H1 (cell line): ENCODE measurements at regions not wholly inside any gene's neighbourhood (a gene's known extent, or its start where the extent isn't known, plus 50 kb on each side); places are given as distances from the start of the nearest gene placed in this dataset.

ENCODE experiments used
- CTCF ChIA-PET: fragments of 300-600 bp; sonication (Branson Sonifier 250); formaldehyde crosslinking; loops from one replicate; lab custom pipeline; 2021; ENCODE audit not compliant: partially characterized antibody; lab: Charles Lee
- POLR2A ChIA-PET: fragments of 300-600 bp; sonication (Branson Sonifier 250); formaldehyde crosslinking; loops from one replicate; lab custom pipeline; 2021; ENCODE audit warnings: inconsistent platforms; ENCODE audit not compliant: partially characterized antibody; lab: Charles Lee
- DNase-seq, 2 experiments: peaks; one replicate each; pipeline versions ENCODE4 v3.0.0 to v3.0.0-alpha.2; 2010 to 2022; ENCODE audit warnings: low spot score in 2 of 2, low read depth in 1 of 2, mixed read lengths in 1 of 2
- FAIRE-seq: peaks from 2 replicates; lab custom pipeline; 2011; peaks lifted over from hg19 to GRCh38; lab: Jason Lieb, UNC
- H2AFZ ChIP-seq: 2 replicates; pipeline ENCODE4 v1.8.1; 2012; ENCODE audit warnings: low read length, inconsistent platforms
- H2AK5ac ChIP-seq: 2 replicates; pipeline ENCODE4 v1.6.1; 2013; ENCODE audit warnings: low read depth, low read length
- H2BK120ac ChIP-seq: replicated peaks from 2 replicates; pipeline ENCODE3; 2013; ENCODE audit warnings: low read depth, low read length, inconsistent platforms
- H2BK12ac ChIP-seq: 2 replicates; pipeline ENCODE4 v1.6.1; 2013; ENCODE audit warnings: low read depth, low read length
- H2BK15ac ChIP-seq: 2 replicates; pipeline ENCODE4 v1.6.1; 2013; ENCODE audit warnings: low read length
- H2BK20ac ChIP-seq: 2 replicates; pipeline ENCODE4 v1.6.1; 2013; ENCODE audit warnings: low read length
- H2BK5ac ChIP-seq: 2 replicates; pipeline ENCODE4 v1.6.1; 2013; ENCODE audit warnings: low read depth, low read length
- H3K14ac ChIP-seq: 2 replicates; pipeline ENCODE4 v1.6.1; 2013; ENCODE audit warnings: inconsistent platforms; ENCODE audit not compliant: insufficient read length
- H3K18ac ChIP-seq: 2 replicates; pipeline ENCODE4 v1.6.1; 2013; ENCODE audit warnings: low read length; ENCODE audit errors: extremely low read depth
- H3K23ac ChIP-seq: 2 replicates; pipeline ENCODE4 v1.6.1; 2013; ENCODE audit warnings: inconsistent platforms; ENCODE audit not compliant: insufficient read length
- H3K23me2 ChIP-seq: 2 replicates; pipeline ENCODE4 v1.6.1; 2013; ENCODE audit warnings: low read depth, low read length
- H3K27ac ChIP-seq: 2 replicates; pipeline ENCODE4 v1.6.1; 2011; ENCODE audit warnings: low read depth, low read length, inconsistent platforms
- H3K27me3 ChIP-seq, 4 experiments: replicated peaks in 1 of 4; 1 replicate in 1 of 4; 2 replicates in 3 of 4; pipeline versions ENCODE4 v1.6.1 to v1.8.1; 2011 to 2013; ENCODE audit warnings: low read length in 3 of 4, mild to moderate bottlenecking in 3 of 4, inconsistent platforms in 2 of 4, mixed read lengths in 2 of 4, moderate library complexity in 1 of 4; ENCODE audit not compliant: control insufficient read depth in 3 of 4, insufficient read depth in 3 of 4; ENCODE audit errors: extremely low read depth in 1 of 4
- H3K36me3 ChIP-seq, 4 experiments: 2 replicates each; pipeline versions ENCODE4 v1.6.1 to v1.8.1; 2011 to 2013; ENCODE audit warnings: mild to moderate bottlenecking in 4 of 4, low read length in 3 of 4, moderate library complexity in 2 of 4, control low read depth in 1 of 4, inconsistent platforms in 1 of 4; ENCODE audit not compliant: insufficient read depth in 4 of 4, control insufficient read depth in 2 of 4
- H3K4ac ChIP-seq: replicated peaks from 2 replicates; pipeline ENCODE3; 2013; ENCODE audit warnings: low read length, low read depth, mixed read lengths, inconsistent platforms; ENCODE audit not compliant: insufficient read length
- H3K4me1 ChIP-seq, 4 experiments: replicated peaks in 1 of 4; 1 replicate in 1 of 4; 2 replicates in 3 of 4; pipeline versions ENCODE4 v1.6.1 to v1.8.1; 2011 to 2013; ENCODE audit warnings: low read length in 3 of 4, inconsistent platforms in 2 of 4, mixed read lengths in 1 of 4; ENCODE audit not compliant: insufficient read depth in 4 of 4, control insufficient read depth in 3 of 4
- H3K4me2 ChIP-seq, 2 experiments: 2 replicates each; pipeline versions ENCODE4 v1.6.1 to v1.8.1; 2011 to 2013; ENCODE audit warnings: low read depth in 2 of 2, low read length in 2 of 2, control low read depth in 1 of 2, inconsistent platforms in 1 of 2, mild to moderate bottlenecking in 1 of 2; ENCODE audit not compliant: insufficient read depth in 1 of 2
- H3K4me3 ChIP-seq, 4 experiments: fragments of 200-600, 300-600 bp in 1 of 4; sonication (generic), shearing (Covaris generic), sonication (Bioruptor Twin) in 1 of 4; 2 replicates each; pipeline versions ENCODE4 v1.5.1 to v1.8.1; 2011 to 2016; ENCODE audit warnings: low read length in 4 of 4, low read depth in 3 of 4, control low read depth in 2 of 4, inconsistent platforms in 2 of 4, mild to moderate bottlenecking in 2 of 4, mixed read lengths in 1 of 4, moderate library complexity in 1 of 4; ENCODE audit not compliant: insufficient read depth in 2 of 4; ENCODE audit errors: extremely low read depth in 1 of 4
- H3K56ac ChIP-seq: replicated peaks from 2 replicates; pipeline ENCODE3; 2013; ENCODE audit warnings: low read depth, mild to moderate bottlenecking, mixed read lengths, low read length, inconsistent platforms; ENCODE audit not compliant: insufficient read length
- H3K79me1 ChIP-seq: 2 replicates; pipeline ENCODE4 v1.6.1; 2013; ENCODE audit warnings: low read depth, low read length, control low read depth
- H3K79me2 ChIP-seq, 2 experiments: 2 replicates each; pipeline versions ENCODE4 v1.6.1 to v1.8.1; 2012 to 2013; ENCODE audit warnings: low read length in 2 of 2, mild to moderate bottlenecking in 2 of 2, inconsistent platforms in 1 of 2; ENCODE audit not compliant: insufficient read depth in 2 of 2, control insufficient read depth in 1 of 2
- H3K9ac ChIP-seq, 4 experiments: replicated peaks in 1 of 4; 1 replicate in 1 of 4; 2 replicates in 3 of 4; pipeline versions ENCODE4 v1.6.1 to v1.8.1; 2011 to 2013; ENCODE audit warnings: low read depth in 3 of 4, low read length in 3 of 4, control low read depth in 2 of 4, mild to moderate bottlenecking in 2 of 4, moderate library complexity in 2 of 4, inconsistent platforms in 1 of 4; ENCODE audit errors: extremely low read depth in 1 of 4
- H3K9me3 ChIP-seq, 2 experiments: 2 replicates each; pipeline versions ENCODE4 v1.6.1 to v1.8.1; 2012 to 2013; ENCODE audit warnings: mild to moderate bottlenecking in 2 of 2, moderate library complexity in 2 of 2, control low read depth in 1 of 2, inconsistent platforms in 1 of 2, low read depth in 1 of 2, low read length in 1 of 2, mixed read lengths in 1 of 2; ENCODE audit not compliant: insufficient read depth in 2 of 2
- H4K20me1 ChIP-seq, 2 experiments: replicated peaks in 1 of 2; 2 replicates each; pipeline versions ENCODE3 to v1.8.1; 2011 to 2013; ENCODE audit warnings: inconsistent platforms in 2 of 2, low read length in 2 of 2, mild to moderate bottlenecking in 1 of 2; ENCODE audit not compliant: insufficient read depth in 2 of 2, control insufficient read depth in 1 of 2
- H4K5ac ChIP-seq: 2 replicates; pipeline ENCODE4 v1.6.1; 2013; ENCODE audit warnings: low read length, low read depth, mixed read lengths, inconsistent platforms; ENCODE audit not compliant: insufficient read length
- H4K8ac ChIP-seq: 2 replicates; pipeline ENCODE4 v1.8.0; 2013; ENCODE audit warnings: mild to moderate bottlenecking, moderate library complexity, low read length, inconsistent platforms; ENCODE audit not compliant: insufficient read depth; ENCODE audit errors: extremely low read depth
- H4K91ac ChIP-seq: replicated peaks from 2 replicates; pipeline ENCODE3; 2013; ENCODE audit warnings: low read length, mixed read lengths, inconsistent platforms; ENCODE audit not compliant: insufficient read length
- BRCA1 ChIP-seq: IDR thresholded peaks from 2 replicates; pipeline ENCODE4 v1.6.1; 2012; ENCODE audit warnings: low read depth, low read length, improper control_type of control experiment
- EZH2 ChIP-seq: fragments of 200-600 bp; sonication (generic); IDR thresholded peaks from 2 replicates; pipeline ENCODE4 v1.7.1; 2012; ENCODE audit warnings: low read depth, mild to moderate bottlenecking, moderate library complexity, low read length, inconsistent platforms; ENCODE audit not compliant: severe bottlenecking
- GABPA ChIP-seq: IDR thresholded peaks from 2 replicates; pipeline ENCODE4 v1.6.1; 2011; ENCODE audit warnings: mild to moderate bottlenecking, low read length, moderate library complexity, borderline replicate concordance; ENCODE audit not compliant: insufficient read depth
- GTF2F1 ChIP-seq: IDR thresholded peaks from 2 replicates; pipeline ENCODE4 v1.6.1; 2012; ENCODE audit warnings: low read depth, low read length, improper control_type of control experiment, borderline replicate concordance
- NANOG ChIP-seq: IDR thresholded peaks from 2 replicates; pipeline ENCODE4 v1.6.1; 2011; ENCODE audit warnings: low read length, low read depth, mild to moderate bottlenecking, inconsistent platforms; ENCODE audit not compliant: insufficient read depth, poor library complexity, severe bottlenecking
- SP4 ChIP-seq: IDR thresholded peaks from 2 replicates; pipeline ENCODE4 v1.6.1; 2012; ENCODE audit warnings: low read length, inconsistent platforms
- TBP ChIP-seq: IDR thresholded peaks from 2 replicates; pipeline ENCODE4 v1.6.1; 2011; ENCODE audit warnings: low read depth, low read length, improper control_type of control experiment
- YY1 ChIP-seq: IDR thresholded peaks from 2 replicates; pipeline ENCODE4 v1.6.1; 2011; ENCODE audit warnings: low read depth, mild to moderate bottlenecking, low read length

DNA sequence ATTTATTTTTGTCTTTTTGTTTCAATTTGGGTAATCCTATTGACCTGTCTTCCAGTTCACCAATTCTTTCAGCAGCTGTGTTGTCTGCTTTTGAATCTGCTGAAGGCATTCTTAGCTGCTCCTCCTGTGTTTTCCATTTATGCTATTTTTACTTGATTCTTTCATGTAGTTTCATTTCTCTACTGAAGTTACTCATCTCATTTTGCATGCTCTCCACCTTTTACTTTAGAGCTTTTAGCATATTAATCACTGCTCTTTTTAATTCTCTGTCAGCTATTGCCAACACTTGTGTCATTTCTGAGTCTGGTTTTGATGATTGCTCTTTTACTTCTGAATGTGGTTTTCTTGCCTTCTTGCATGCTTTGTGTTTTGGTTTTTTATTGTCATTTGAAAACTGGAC is 496.0 kb upstream of the CLINT1 start:
- H2BK12ac ChIP-seq: no peak overlapping the region
- no peaks in the 10 kb centered on the region for H3K79me2 ChIP-seq
- H4K5ac ChIP-seq: no peak overlapping the region
- H2AFZ ChIP-seq: no peak overlapping the region
- peaks cover 0 to 5% (median 0%) of the 10 kb centered on the region in 4 experiments; a peak in 2 of 7 replicates for H3K4me1 ChIP-seq
- H3K18ac ChIP-seq: no peak overlapping the region
- H4K20me1 ChIP-seq: no peaks in the 10 kb centered on the region
- no peak overlapping the region for H3K56ac ChIP-seq
- H3K27me3 ChIP-seq: no peaks in the 10 kb centered on the region
- no peak overlapping the region for H4K8ac ChIP-seq
- H3K9me3 ChIP-seq: no peaks in the 10 kb centered on the region
- H3K4ac ChIP-seq: no peak overlapping the region
- H3K79me1 ChIP-seq: no peaks in the 10 kb centered on the region
- H2BK20ac ChIP-seq: no peak overlapping the region
- TF ChIP-seq EZH2: no peak
- no peak for TF ChIP-seq NANOG
- no peak for TF ChIP-seq YY1
- TF ChIP-seq SP4: no peak
- no peak for TF ChIP-seq BRCA1
- TF ChIP-seq GTF2F1: no peak
- no peak for TF ChIP-seq GABPA
- no peak for TF ChIP-seq TBP
- no peak overlapping the region for H3K4me2 ChIP-seq
- no peak overlapping the region for H3K4me3 ChIP-seq
- no peak overlapping the region for H2BK15ac ChIP-seq
- H3K36me3 ChIP-seq: no peaks in the 10 kb centered on the region
- H4K91ac ChIP-seq: no peak overlapping the region
- ChIA-PET POLR2A (no interaction called here), CTCF (interaction anchor here (0.8 kb wide), 1 partner anchor 94 kb away, joined by 3 read pairs; no protein-coding TSS in a partner anchor)
- no peak for FAIRE-seq
- H3K9ac ChIP-seq: no peak overlapping the region
- H3K14ac ChIP-seq: no peak overlapping the region
- no peak overlapping the region for H3K27ac ChIP-seq
- H2BK5ac ChIP-seq: no peak overlapping the region
- no peaks in the 10 kb centered on the region for H3K23me2 ChIP-seq
- H2BK120ac ChIP-seq: no peak overlapping the region
- DNase-seq: no peak
- no peak overlapping the region for H2AK5ac ChIP-seq
- H3K23ac ChIP-seq: no peak overlapping the region
